DMS 273 (cell line): ENCODE measurements at regions not wholly inside any gene's neighbourhood (a gene's known extent, or its start where the extent isn't known, plus 50 kb on each side); places are given as distances from the start of the nearest gene placed in this dataset.

Source experiments
- DNase-seq: peaks from one replicate; lab custom pipeline; 2025; ENCODE audit not compliant: unreplicated experiment; lab: John Stamatoyannopoulos, UW

GRCh38 chr11:80239217-80239616, 798.4 kb upstream of the TENM4 start:
- no peak for DNase-seq

- no peak for DNase-seq
Measured at GRCh38 chr11:80227915-80228314, 787.1 kb upstream of the TENM4 start.

- no peak for DNase-seq
Measured at GRCh38 chr11:80214413-80214812, 773.6 kb upstream of the TENM4 start.

- DNase-seq, result no peak
Measured at GRCh38 chr11:80211673-80212072, 770.8 kb upstream of the TENM4 start.

- DNase-seq, result no peak
Measured at GRCh38 chr11:80204021-80204420, 763.2 kb upstream of the TENM4 start.

GRCh38 chr11:80196932-80197554, 756.2 kb upstream of the TENM4 start:
- DNase-seq, result no peak

GRCh38 chr11:80196041-80196440, 755.2 kb upstream of the TENM4 start:
- no peak for DNase-seq

- no peak for DNase-seq
Measured at GRCh38 chr11:80194625-80195024, 753.8 kb upstream of the TENM4 start.

GRCh38 chr11:80194016-80194415, 753.2 kb upstream of the TENM4 start:
- no peak for DNase-seq

GRCh38 chr11:80188076-80188627, 747.3 kb upstream of the TENM4 start:
- DNase-seq, result no peak

GRCh38 chr11:80186692-80187091, 745.9 kb upstream of the TENM4 start:
- no peak for DNase-seq

GRCh38 chr11:80182901-80183300, 742.1 kb upstream of the TENM4 start:
- DNase-seq, result no peak

GRCh38 chr11:80173371-80174136, 732.7 kb upstream of the TENM4 start:
- no peak for DNase-seq

GRCh38 chr11:80168796-80169195, 728.0 kb upstream of the TENM4 start:
- DNase-seq, result no peak

- no peak for DNase-seq
Measured at GRCh38 chr11:80167766-80168165, 726.9 kb upstream of the TENM4 start.

GRCh38 chr11:80165744-80166143, 724.9 kb upstream of the TENM4 start:
- DNase-seq, result no peak

GRCh38 chr11:80163441-80163840, 722.6 kb upstream of the TENM4 start:
- DNase-seq, result no peak

GRCh38 chr11:80163011-80163410, 722.2 kb upstream of the TENM4 start:
- no peak for DNase-seq

- no peak for DNase-seq
Measured at GRCh38 chr11:80162387-80162786, 721.6 kb upstream of the TENM4 start.

- DNase-seq, result no peak
Measured at GRCh38 chr11:80157447-80157846, 716.6 kb upstream of the TENM4 start.

GRCh38 chr11:80156062-80156461, 715.2 kb upstream of the TENM4 start:
- no peak for DNase-seq

GRCh38 chr11:80155412-80156017, 714.7 kb upstream of the TENM4 start:
- peak; percentile 50 for DNase-seq
